NCI-H146 treated with DMSO at 0.1 percent for 48 hours (cell line): ENCODE measurements at regions not wholly inside any gene's neighbourhood (a gene's known extent, or its start where the extent isn't known, plus 50 kb on each side); places are given as distances from the start of the nearest gene placed in this dataset.

Experiments used
- DNase-seq: peaks from one replicate; lab custom pipeline; 2025; ENCODE audit not compliant: unreplicated experiment; lab: John Stamatoyannopoulos, UW

- no peak for DNase-seq
Measured at GRCh38 chr2:76270096-76270710, 559.5 kb upstream of the GCFC2 start.

GRCh38 chr2:76268902-76269620, 558.3 kb upstream of the GCFC2 start:
- DNase-seq, result no peak

- no peak for DNase-seq
Measured at GRCh38 chr2:76268484-76268883, 557.8 kb upstream of the GCFC2 start.

GRCh38 chr2:76257802-76258201, 547.1 kb upstream of the GCFC2 start:
- DNase-seq, result no peak

GRCh38 chr2:76256458-76257088, 545.9 kb upstream of the GCFC2 start:
- no peak for DNase-seq

GRCh38 chr2:76252704-76253103, 542.0 kb upstream of the GCFC2 start:
- DNase-seq, result no peak

- DNase-seq, result no peak
Measured at GRCh38 chr2:76251342-76251741, 540.6 kb upstream of the GCFC2 start.

- DNase-seq, result no peak
Measured at GRCh38 chr2:76247006-76247405, 536.3 kb upstream of the GCFC2 start.

- DNase-seq, result no peak
Measured at GRCh38 chr2:76211991-76212985, 501.6 kb upstream of the GCFC2 start.

- DNase-seq, result no peak
Measured at GRCh38 chr2:76210551-76210950, 499.8 kb upstream of the GCFC2 start.

GRCh38 chr2:76204048-76204447, 493.3 kb upstream of the GCFC2 start:
- no peak for DNase-seq

GRCh38 chr2:76202866-76203265, 492.2 kb upstream of the GCFC2 start:
- DNase-seq, result no peak

GRCh38 chr2:76197842-76198448, 487.2 kb upstream of the GCFC2 start:
- DNase-seq, result no peak

GRCh38 chr2:76197428-76197827, 486.7 kb upstream of the GCFC2 start:
- DNase-seq, result no peak

GRCh38 chr2:76194031-76194775, 483.5 kb upstream of the GCFC2 start:
- DNase-seq, result no peak

GRCh38 chr2:76193089-76193488, 482.4 kb upstream of the GCFC2 start:
- DNase-seq, result no peak

GRCh38 chr2:76188334-76189008, 477.8 kb upstream of the GCFC2 start:
- DNase-seq, result no peak

- no peak for DNase-seq
Measured at GRCh38 chr2:76187415-76187814, 476.7 kb upstream of the GCFC2 start.

- DNase-seq, result no peak
Measured at GRCh38 chr2:76180676-76181075, 470.0 kb upstream of the GCFC2 start.

GRCh38 chr2:76178610-76179009, 467.9 kb upstream of the GCFC2 start:
- no peak for DNase-seq
